PC-9 (cell line): ENCODE measurements at regions not wholly inside any gene's neighbourhood (a gene's known extent, or its start where the extent isn't known, plus 50 kb on each side); places are given as distances from the start of the nearest gene placed in this dataset.

Experiments
- EZH2 ChIP-seq: fragments of 200-600 bp; sonication (generic); IDR thresholded peaks from 2 replicates; pipeline ENCODE4 v1.8.0; 2017; ENCODE audit warnings: antibody characterized with exemption, low read depth
- TF ChIP-seq, protein P1 (sequence below): fragments of 200-600 bp; sonication (generic); conservative IDR thresholded peaks from 2 replicates; pipeline ENCODE4 v1.6.1; 2017; ENCODE audit warnings: mixed run types, antibody characterized with exemption, mild to moderate bottlenecking, moderate library complexity

DNA sequence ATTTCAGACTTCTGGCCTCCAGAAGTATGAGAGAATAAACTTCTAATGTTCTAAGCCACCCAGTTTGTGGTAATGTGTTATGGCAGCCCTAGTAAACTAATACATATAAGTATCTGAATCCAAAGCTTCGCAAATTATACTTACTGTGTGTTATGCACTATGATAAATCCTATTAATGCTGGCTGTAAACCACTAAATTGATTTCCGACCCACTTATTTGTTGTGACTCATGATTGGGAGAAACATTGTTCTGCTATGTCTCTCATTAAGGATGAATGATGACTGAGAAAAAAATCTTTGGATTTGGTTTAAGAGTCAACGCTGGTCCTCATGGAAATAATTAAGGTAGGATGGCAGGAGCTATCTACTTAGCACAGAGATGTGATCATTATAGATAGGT lies 62.0 kb downstream of the FZD4 start:
- TF ChIP-seq, protein P1, sequence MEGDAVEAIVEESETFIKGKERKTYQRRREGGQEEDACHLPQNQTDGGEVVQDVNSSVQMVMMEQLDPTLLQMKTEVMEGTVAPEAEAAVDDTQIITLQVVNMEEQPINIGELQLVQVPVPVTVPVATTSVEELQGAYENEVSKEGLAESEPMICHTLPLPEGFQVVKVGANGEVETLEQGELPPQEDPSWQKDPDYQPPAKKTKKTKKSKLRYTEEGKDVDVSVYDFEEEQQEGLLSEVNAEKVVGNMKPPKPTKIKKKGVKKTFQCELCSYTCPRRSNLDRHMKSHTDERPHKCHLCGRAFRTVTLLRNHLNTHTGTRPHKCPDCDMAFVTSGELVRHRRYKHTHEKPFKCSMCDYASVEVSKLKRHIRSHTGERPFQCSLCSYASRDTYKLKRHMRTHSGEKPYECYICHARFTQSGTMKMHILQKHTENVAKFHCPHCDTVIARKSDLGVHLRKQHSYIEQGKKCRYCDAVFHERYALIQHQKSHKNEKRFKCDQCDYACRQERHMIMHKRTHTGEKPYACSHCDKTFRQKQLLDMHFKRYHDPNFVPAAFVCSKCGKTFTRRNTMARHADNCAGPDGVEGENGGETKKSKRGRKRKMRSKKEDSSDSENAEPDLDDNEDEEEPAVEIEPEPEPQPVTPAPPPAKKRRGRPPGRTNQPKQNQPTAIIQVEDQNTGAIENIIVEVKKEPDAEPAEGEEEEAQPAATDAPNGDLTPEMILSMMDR = no peak
- no peak for TF ChIP-seq EZH2
